OCI-LY7 (cell line): ENCODE measurements at regions not wholly inside any gene's neighbourhood (a gene's known extent, or its start where the extent isn't known, plus 50 kb on each side); places are given as distances from the start of the nearest gene placed in this dataset.

Source experiments
- CTCF ChIP-seq: fragments of 200-600 bp; sonication (generic); conservative IDR thresholded peaks from 2 replicates; pipeline ENCODE4 v1.5.1; 2014; ENCODE audit warnings: mild to moderate bottlenecking, antibody characterized with exemption, low read length, moderate library complexity, mixed read lengths
- EZH2phosphoT487 ChIP-seq: fragments of 200-600 bp; sonication (generic); IDR thresholded peaks from 2 replicates; pipeline ENCODE4 v1.6.1; 2018; ENCODE audit warnings: low read depth, borderline replicate concordance, mild to moderate bottlenecking, mixed run types, antibody characterized with exemption, low read length, moderate library complexity, mixed read lengths

GRCh38 chr4:44845309-44845708, 119.0 kb upstream of the GNPDA2 start:
- TF ChIP-seq CTCF (no peak), EZH2phosphoT487 (no peak)
